ENCODE measurements at regions not wholly inside any gene's neighbourhood (a gene's known extent, or its start where the extent isn't known, plus 50 kb on each side); places are given as distances from the start of the nearest gene placed in this dataset.

DNA sequence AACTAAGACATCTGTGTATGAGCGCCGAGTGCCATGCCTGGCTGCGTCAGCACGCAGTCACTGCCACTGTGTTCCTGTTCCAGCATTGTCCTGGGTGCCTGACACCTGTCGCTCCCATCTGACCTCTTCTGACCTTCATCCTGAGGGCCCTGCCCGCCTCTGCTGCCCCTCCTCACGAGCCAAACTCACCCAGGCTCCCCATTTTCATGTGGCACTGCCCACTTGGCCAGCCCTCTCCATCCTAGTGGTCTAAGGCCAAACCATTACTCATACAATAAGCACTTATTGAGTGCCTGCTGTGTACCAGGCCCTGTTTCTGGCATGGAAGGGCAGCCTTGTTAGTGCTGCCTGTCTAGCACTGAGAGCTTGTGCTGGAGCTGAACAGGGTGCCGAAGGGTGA lies 77.2 kb upstream of the PCBD1 start:
- H3K27ac ChIP-seq = no peak overlapping the region

DNA sequence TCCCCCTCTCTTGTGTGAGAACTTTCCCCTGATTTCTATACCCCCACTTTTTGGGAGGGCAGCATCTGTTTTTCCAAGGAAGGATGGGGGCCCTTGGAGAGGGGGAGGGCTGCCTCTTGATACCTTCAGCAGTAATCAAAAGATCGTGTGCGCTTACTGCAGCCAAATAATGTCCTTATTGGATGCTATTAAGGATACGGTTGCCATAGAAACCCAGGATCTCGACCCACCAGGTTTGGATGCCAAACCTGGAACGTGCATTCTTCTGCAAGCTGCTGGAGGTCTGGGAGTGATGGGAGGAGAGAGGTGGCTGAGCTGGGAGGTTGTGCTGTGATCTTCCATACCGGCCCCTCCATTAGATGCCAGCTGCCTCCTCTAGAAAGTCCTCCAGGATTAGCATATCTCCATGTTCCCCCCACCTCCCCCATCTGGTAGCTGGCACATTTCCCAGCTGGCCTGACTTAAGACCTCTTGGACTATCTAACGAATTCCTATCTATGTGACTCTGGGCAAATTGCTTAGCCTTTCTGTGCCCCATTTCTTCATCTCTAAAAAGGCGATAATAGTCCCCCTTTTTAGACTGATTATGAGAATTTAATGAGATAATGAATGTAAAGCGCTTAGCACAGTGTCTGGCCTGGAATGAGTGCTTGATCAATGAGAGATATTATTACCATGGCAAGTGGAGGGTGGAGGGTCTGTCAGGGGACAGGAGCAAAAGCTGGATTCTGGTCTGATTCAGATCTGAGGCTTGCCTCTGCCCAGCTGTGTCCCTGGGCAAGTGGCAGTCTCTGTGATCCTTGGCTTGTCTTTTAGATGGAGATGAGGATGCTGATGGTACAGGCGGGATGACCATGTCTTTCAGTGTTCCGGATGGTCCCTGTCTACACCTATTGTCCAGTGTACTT lies 78.5 kb upstream of the PCBD1 start:
- H3K27ac ChIP-seq = no peak overlapping the region
- no peak overlapping the region for H3K4me3 ChIP-seq

More for the DNA sequence above, 77.2 kb upstream of the PCBD1 start:
- no peak overlapping the region for H3K4me3 ChIP-seq

DNA sequence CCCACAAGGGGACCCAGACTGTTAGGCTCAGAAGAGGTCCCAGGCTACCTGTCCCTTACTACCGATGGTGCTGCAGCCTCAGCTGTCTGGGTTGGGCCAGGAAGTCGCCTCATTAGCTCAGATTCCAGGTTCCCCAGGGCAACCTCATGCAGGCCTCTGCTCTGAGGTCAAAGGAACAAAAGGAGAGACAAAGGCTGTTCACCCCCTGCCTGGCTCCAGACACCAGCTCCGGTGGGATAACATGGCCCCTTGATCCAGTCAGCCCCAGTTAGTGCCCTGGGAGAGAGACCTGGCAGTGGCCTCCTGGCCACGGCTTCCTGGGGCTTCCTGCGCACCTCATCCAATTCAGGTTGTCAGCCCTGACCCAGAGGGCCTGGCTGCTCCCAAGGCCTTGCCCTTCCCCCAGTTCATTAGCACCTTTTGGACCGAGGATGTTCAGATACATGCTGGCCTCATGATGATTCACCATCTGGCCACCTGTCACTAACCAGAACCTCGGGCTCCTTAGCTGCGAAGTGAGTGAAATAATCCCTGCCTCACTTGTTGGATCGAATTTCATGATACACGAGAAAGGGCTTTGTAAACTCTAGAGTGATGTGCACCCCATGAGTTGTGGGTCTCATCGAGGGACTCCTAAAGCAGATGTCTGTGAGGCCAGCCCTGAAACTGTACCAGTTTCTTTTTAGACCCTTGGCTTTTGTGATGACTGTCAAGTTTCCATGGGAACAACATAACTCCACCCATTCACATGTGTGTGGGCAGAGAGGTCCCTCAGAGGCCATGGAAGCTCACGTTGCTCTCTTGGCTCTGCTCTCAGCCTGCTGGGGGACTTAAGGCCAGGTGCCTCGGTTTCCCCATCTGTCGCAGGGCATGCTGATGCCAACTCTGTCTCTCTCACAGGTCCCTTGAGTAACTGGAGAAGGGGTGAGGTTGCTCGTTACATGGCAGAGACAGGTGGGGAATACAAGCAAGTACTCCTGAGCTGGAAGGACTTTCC lies 79.5 kb upstream of the PCBD1 start:
- Histone ChIP-seq H3K4me3 (no peak overlapping the region), H3K27ac (no peak overlapping the region)

DNA sequence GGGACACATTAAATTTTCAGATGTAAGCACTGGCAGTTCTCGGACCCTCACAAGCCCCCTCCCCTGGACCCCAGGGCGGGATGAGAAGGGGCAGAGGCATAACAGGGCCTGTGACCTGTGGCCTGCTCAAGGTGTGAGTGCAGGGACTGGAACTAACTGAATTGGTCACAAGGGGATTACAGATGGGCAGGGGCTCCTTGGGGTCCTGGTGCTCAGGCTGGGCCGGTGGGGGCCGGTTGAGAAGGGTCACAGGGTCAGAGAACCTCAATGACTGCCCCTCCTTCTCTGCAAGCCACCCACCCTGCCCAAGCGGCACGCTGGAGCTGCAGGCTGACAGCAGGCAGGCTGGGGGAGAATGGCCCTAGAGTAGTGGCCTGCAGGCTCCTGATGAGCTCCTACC lies 80.8 kb upstream of the PCBD1 start:
- Histone ChIP-seq H3K4me3 (no peak overlapping the region), H3K27ac (no peak overlapping the region)

DNA sequence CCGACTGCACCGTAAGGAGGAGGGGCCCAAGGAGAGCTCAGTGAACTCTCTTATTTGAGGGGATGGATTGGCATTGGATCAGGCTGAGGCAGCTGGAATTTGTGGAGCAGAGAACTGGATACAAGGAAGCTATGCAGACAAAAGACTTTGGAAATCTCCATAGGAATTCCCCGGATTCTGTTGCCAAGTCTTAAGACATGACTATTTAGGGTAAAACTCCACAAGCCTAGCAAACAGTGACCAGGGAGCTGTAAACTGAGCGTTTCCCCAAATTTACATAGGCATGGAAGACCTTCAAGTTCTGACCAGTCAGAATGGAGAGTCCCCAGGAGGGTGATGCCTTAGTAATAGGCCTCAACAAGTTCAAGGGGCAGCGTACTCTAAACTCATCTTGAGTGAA lies 82.5 kb upstream of the PCBD1 start:
- no peak overlapping the region for H3K27ac ChIP-seq
- H3K4me3 ChIP-seq = no peak overlapping the region

DNA sequence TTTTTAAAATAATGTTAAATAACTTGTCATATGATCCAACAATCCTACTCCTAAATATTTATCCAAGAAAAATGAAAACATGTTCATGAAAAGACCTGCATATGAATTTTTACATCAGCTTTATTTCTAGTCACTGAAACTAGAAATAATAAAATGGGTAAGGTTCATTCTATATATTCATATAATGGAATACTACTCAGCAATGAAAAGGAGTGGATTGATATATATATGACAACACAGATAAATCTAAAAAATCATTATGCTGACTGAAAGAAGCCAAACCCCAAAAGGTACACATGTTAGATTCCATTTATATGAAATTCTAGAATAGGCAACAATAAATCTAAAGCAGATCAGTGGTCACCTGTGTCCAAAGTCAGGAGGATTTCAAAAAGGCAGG lies 84.9 kb upstream of the PCBD1 start:
- no peak overlapping the region for H3K4me3 ChIP-seq
- H3K27ac ChIP-seq = no peak overlapping the region

DNA sequence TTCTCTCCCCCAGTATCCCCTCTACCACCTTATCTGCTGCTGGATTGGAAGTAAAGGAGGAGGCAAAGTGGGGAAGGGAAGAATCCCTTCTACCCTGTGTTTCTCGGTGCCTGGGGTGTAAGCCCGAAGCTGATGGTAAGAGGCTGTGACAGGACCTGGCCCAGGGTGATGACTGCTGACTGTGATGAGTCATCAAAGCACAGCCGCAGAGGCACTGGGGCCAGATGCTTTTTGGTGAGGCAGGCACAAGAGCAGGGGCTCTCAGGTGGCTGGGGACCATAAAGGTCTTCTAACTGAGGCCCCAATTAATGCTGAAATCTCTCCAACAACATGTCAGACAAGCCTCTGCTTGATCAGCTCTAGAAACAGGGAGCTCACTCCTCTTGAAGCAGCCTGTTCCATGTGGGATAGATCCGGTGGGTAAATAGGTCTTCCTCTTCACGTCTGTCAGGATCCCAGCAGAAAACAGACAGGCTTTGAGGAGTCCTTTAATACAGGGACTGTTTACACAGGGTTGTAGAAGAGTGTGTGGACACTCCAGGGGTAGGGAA lies 86.1 kb upstream of the PCBD1 start:
- Histone ChIP-seq H3K4me3 (no peak overlapping the region), H3K27ac (no peak overlapping the region)

DNA sequence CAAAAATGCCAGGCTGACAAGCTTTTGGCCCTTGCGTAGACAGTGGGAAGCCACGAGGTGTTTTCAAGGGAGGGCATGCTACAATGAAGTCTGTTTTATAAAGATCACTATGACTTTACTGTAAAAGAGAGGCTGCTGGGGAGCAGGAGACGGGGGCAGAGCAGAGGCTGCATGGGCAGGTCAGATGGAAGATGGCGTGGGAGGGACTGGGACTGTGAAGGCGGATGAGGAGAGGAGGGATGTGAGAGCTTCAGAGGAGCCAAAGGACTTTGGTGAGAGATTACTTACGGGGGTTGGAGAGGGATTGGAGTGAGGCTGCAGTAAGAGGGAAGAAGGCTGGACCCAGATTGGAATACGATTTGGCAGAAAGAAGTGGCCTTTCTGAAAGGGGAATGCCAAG lies 86.6 kb upstream of the PCBD1 start:
- no peak overlapping the region for H3K27ac ChIP-seq
- H3K4me3 ChIP-seq = no peak overlapping the region

DNA sequence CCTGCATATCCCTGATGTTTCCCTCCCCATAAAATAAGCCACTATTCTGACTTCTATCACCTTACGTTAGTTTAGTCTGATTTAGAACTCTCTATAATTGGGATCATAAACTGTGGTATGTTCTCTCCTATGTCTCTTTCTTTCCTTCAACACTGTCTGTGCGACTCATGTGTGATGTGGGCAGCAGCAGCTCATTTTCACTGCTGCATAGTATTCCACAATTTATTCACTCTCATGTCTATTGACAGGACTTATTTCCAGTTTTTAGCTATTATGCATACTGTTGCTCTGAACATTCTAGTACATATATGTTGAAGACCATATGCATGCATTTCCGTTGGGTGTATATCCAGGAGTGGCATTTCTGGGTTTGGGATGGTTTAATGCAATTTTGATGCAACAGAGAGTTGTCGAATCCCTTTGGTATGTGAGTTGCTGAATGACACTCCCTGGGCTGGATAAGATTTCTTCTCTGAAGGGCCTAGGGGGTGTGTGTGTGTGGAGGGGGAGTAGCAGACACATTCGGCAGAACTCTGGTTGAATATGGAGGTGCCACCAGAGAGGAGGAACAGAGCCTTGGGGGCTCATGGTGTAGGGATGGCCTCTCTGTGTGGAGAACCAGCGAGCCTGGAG lies 87.8 kb upstream of the PCBD1 start:
- no peak overlapping the region for H3K27ac ChIP-seq
- no peak overlapping the region for H3K4me3 ChIP-seq

DNA sequence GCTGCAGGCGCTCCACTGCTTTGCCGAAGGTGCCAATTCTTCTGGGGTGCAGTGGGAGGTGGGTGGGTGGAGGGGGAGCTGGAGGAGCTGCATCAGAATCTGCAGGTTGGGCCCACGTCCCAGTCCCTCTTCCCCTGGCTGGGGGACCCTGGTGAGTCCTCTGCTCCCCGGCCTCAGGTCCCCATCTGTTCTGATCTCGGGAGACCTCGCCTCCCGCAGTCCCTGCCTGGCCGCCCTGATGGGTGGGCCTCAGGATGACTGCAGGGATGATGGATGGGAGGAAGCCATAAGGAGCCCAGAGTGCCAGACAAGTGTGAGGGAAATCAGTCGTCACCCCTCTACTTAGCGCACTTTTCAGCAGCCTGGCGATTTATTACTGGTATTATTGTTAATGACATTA lies 89.3 kb upstream of the PCBD1 start:
- no peak overlapping the region for H3K27ac ChIP-seq
- no peak overlapping the region for H3K4me3 ChIP-seq

DNA sequence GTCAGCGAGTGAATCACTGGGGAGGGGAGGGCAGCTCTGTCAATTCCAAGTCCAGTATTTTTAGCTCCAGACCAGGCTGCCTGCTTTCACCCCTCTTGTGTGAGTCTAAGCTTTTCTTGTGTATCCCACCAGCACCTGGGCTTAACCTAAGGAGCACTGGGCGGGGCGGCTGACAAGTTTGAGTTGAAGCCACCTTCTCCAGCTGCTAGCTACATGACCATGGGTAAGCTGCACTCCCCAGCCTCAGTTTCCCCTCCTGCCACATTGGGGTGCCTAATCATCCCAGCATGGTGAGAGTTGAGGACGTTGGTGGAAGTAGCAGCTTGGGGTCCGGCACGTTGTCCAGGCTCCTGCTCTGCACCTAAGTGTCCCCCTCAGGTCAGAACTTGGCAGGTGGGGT lies 89.8 kb upstream of the PCBD1 start:
- Histone ChIP-seq H3K27ac (no peak overlapping the region), H3K4me3 (no peak overlapping the region)

DNA sequence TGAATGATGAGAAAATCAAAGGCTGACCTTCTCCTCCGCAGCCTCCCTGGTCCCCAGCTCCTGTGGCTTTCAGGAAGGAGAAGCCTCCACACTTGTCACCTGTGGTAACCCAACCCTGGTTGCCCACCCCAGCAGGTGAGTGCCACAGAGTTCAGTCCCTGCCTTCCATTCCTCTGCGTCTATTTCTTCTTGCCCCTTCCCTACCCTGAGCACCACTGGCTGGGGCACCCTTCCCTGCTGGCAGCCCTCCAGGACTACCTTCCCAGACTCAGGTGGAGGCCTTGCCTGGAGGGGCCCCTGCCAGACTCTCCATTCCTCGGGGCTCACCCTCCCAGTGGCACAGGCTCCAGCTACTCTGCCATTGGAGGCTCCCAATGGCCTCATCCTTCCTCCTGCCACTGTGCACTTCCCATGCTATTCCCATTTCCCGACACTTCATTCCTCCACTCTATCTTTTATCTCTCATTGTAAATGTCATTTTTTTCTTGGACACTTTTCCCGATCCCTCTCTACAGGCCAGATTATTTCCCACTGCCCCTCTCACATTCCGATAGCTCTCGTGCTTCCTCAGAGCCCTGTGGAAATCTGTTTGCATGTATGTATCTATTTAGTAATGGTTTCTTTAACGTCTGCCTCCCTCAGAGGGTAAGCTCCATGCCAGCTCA lies 90.6 kb upstream of the PCBD1 start:
- no peak overlapping the region for H3K27ac ChIP-seq
- H3K4me3 ChIP-seq = no peak overlapping the region

DNA sequence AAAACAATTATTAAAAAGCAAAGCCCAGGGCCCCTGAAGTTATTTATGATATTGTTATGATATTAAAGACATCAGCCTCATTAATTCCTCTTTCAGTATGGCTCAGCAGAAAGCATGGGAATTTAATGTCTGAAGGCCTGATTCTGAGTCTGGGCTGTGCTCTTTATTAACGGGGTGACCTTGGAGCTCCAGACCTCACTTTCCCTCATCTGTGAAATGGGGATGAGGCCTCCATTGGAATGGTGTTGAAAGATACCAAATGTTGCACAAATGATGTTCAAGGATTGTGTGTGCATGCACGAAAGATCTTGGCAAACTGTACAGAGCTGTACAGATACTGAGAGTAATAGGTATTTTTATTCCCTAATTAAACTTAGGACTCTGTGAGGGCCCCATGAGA lies 92.3 kb upstream of the PCBD1 start:
- Histone ChIP-seq H3K27ac (no peak overlapping the region), H3K4me3 (no peak overlapping the region)

DNA sequence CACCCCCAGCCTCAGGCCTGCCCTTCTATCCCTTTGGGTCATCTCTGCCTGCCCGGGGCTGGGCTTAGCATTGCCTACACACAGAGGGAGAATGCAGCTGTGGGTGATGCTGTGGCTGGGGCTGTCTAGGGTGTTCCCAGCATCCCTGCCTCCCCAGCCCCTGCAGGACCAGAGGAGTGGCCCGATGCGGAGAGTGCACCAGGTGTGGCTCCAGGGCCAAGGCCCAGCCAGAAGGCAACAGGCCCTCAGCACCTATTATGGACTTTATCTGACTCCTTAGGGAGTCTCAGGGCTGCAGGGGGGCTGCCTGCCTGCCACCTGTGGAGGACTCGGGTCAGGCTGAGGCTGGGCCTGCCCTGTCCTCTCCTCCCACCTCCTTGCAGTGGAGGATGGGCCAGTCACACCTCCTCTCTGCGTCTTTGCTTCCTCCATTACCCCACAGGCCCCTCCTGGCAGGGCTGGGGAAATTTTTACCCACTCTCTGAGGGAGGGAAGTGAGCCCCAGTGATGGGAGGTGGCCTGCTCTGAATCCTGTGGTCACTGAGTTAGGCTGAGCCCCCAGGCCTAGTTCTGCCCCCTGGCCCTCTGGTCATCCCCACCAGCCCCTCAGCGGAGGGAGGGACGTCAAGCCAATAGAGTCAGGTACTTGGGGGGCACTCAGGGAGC lies 92.9 kb upstream of the PCBD1 start:
- H3K27ac ChIP-seq = no peak overlapping the region
- no peak overlapping the region for H3K4me3 ChIP-seq

DNA sequence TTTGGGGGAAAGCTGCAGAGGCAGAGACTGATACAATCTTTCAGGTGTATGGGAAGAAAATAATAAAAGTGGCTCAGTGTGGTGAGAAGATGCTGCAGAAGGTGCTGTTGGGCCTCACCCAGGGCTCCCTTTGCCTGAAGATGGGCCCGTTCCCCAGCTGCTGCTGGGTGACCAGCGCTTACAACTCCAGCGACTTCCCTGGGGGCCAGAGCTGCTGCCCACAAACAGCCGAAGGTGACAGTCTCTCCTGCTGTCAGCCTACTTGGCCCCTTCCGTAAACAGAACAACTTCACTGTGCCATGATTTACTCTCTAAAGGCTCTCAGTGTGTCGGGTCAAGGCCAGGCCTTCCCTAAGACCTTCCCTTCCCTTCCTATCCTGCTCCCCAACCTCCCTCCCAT lies 93.6 kb upstream of the PCBD1 start:
- H3K4me3 ChIP-seq = no peak overlapping the region
- no peak overlapping the region for H3K27ac ChIP-seq

DNA sequence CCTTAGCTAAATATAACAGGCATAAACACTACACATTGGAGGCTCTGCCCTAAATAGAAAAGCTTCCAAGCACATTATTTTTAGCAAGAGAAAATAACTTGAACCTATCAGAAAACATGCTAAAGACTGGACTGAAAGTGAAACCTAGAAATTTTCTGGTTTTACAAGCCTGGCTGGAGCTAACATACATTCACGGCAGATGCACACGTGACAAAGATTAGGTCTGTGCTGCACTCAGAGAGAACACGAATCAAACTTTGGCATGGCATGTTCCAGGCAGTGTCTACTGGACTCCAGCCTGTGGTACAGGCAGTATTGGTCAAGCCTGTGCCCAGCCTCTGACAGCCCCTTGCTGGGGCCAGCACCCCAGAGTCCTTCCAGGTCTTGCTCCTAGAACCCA lies 94.1 kb upstream of the PCBD1 start:
- Histone ChIP-seq H3K4me3 (no peak overlapping the region), H3K27ac (no peak overlapping the region)

DNA sequence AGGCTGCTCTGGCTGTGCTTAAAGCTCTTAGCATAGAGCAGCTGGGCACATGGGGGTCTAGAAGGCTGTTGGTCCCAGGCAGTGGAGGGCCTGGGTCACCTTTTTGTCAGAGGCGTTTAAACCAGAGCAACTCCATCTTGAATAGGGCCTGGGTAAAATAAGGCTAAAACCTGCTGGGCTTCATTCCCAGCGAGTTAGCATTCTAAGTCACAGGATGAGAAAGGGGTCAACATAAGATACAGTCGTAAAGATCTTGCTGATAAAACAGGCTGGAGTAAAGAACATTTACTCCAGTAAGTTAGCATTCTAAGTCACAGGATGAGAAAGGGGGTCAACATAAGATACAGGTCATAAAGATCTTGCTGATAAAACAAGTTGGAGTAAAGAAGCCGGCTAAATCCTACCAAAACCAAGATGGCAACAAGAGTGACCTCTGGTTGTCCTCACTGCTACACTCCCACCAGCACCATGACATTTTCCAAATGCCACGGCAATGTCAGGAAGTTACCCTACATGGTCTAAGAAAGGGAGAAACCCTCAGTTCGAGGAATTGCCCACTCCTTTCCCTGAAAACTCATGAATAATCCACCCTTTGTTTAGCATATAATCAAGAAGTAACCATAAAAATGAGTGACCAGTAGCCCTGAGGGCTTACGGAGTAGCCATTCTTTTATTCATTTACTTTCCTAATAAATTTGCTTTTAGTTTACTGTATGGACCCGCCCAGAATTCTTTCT lies 96.8 kb upstream of the PCBD1 start:
- Histone ChIP-seq H3K27ac (no peak overlapping the region), H3K4me3 (no peak overlapping the region)

DNA sequence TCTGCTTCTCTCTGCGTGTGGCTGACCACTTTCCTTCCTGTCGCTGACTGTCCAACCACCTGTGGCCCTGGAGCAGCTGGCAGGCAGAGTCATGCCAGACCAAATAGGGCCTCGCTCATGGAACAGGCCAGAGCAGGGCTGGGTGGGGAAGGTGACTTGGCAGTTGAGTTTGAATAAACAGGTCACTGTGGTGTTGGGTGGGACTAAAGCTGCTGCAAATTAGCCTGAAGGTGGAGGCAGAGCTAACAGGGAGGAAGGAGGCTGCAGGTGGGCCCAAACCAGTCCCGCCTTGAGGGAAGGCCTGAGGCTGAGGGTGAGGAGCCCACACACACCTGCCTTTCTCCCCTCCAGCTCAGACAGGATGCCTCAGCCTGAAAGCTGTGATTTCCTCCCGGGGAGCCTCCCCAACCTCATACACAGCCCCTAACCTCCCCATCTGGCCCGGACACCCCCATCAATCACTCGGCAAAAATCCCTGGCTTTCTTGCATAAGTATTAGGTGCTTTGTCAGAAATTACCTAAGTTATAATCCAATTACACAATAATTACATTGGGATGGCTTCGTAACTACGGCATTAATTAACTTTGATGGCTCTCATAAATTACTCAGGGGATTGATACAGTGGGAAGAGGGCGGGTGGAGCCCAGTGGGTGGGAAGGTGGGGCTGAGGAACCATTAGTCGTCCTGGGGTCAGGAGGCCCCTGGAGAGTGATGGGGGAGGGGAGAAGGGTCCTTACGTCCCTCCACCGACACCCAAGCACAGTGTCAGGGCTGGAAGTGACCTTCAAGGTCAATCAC lies 97.7 kb upstream of the PCBD1 start:
- no peak overlapping the region for H3K27ac ChIP-seq

More for the DNA sequence above, 97.7 kb upstream of the PCBD1 start:
- no peak overlapping the region for H3K4me3 ChIP-seq
